ENCODE measurements at regions not wholly inside any gene's neighbourhood (a gene's known extent, or its start where the extent isn't known, plus 50 kb on each side); places are given as distances from the start of the nearest gene placed in this dataset.

GRCh38 chr1:244256086-244256676, 195.5 kb downstream of the ADSS2 start:
- 73 to 81% (median 77%) methylated on average over 13 of the region's 13 CpGs for WGBS, 3 donors
- no peak overlapping the region for H3K4me3 ChIP-seq
- no peak for DNase-seq
- TF ChIP-seq EP300 (IDR thresholded peaks at IDR 0.05) (no peak), POLR2A (IDR thresholded peaks at IDR 0.05) (no peak)
- H3K36me3 ChIP-seq = no peaks in the 10 kb centered on the region
- no peaks in the 10 kb centered on the region for H3K27me3 ChIP-seq
- intact Hi-C loops (cut with DNase I) = no loop called here
- H3K9me3 ChIP-seq = no peaks in the 10 kb centered on the region
- H3K4me1 ChIP-seq (ENCODE audit: insufficient read depth) = no peaks in the 10 kb centered on the region
- H3K27ac ChIP-seq = no peak overlapping the region

- WGBS, 3 donors = 84 to 92% (median 87%) methylated on average over 3 of the region's 3 CpGs
- intact Hi-C loops (cut with DNase I) = loop anchor here in 1 of 4 donors (10.0 kb wide), 1 partner anchor 779 kb away; no protein-coding TSS in a partner anchor
- H3K27me3 ChIP-seq = no peaks in the 10 kb centered on the region
- no peak overlapping the region for H3K27ac ChIP-seq
- no peaks in the 10 kb centered on the region for H3K9me3 ChIP-seq
- no peaks in the 10 kb centered on the region for H3K4me1 ChIP-seq (ENCODE audit: insufficient read depth)
- DNase-seq = no peak
- no peaks in the 10 kb centered on the region for H3K36me3 ChIP-seq
- no peak overlapping the region for H3K4me3 ChIP-seq
- TF ChIP-seq POLR2A (IDR thresholded peaks at IDR 0.05) (no peak), EP300 (IDR thresholded peaks at IDR 0.05) (no peak), CTCF (IDR thresholded peaks at IDR 0.05) (no peak)
Measured at GRCh38 chr1:244264163-244264562, 187.5 kb downstream of the ADSS2 start.

GRCh38 chr1:244265507-244265906, 186.2 kb downstream of the ADSS2 start:
- intact Hi-C loops (cut with DNase I) = loop anchor here in 1 of 4 donors (10.0 kb wide), 1 partner anchor 781 kb away; no protein-coding TSS in a partner anchor
- no peak for TF ChIP-seq CTCF (IDR thresholded peaks at IDR 0.05)
- TF ChIP-seq POLR2A (IDR thresholded peaks at IDR 0.05) = no peak
- no peak for TF ChIP-seq EP300 (IDR thresholded peaks at IDR 0.05)
- H3K9me3 ChIP-seq = no peaks in the 10 kb centered on the region
- H3K36me3 ChIP-seq = no peaks in the 10 kb centered on the region
- H3K4me3 ChIP-seq = no peak overlapping the region
- 90 to 94% (median 92%) methylated on average over 2 of the region's 2 CpGs for WGBS, 3 donors
- no peak overlapping the region for H3K27ac ChIP-seq
- H3K27me3 ChIP-seq = no peaks in the 10 kb centered on the region
- no peaks in the 10 kb centered on the region for H3K4me1 ChIP-seq (ENCODE audit: insufficient read depth)
- no peak for DNase-seq

- TF ChIP-seq EP300 (IDR thresholded peaks at IDR 0.05) (no peak), CTCF (IDR thresholded peaks at IDR 0.05) (no peak), POLR2A (IDR thresholded peaks at IDR 0.05) (no peak)
- DNase-seq = no peak
- Histone ChIP-seq H3K27me3 (no peaks in the 10 kb centered on the region), H3K27ac (no peak overlapping the region), H3K4me1 (ENCODE audit: insufficient read depth) (peaks cover under 1% of the 10 kb centered on the region), H3K36me3 (no peaks in the 10 kb centered on the region), H3K4me3 (no peak overlapping the region), H3K9me3 (no peaks in the 10 kb centered on the region)
- 87 to 91% (median 89%) methylated on average over 15 of the region's 15 CpGs for WGBS, 3 donors
- intact Hi-C loops (cut with DNase I) = loop anchor here in 1 of 4 donors (10.0 kb wide), 1 partner anchor 784 kb away; no protein-coding TSS in a partner anchor
Measured at GRCh38 chr1:244269169-244269568, 182.5 kb downstream of the ADSS2 start.

- WGBS, 3 donors = 94 to 97% (median 96%) methylated on average over 3 of the region's 3 CpGs
- DNase-seq = no peak
Measured at GRCh38 chr1:244271004-244271403, 180.7 kb downstream of the ADSS2 start.

More at GRCh38 chr1:244271004-244271403, 180.7 kb downstream of the ADSS2 start:
- intact Hi-C loops (cut with DNase I) = loop anchor here (5.0 to 10.0 kb wide), 2 partner anchors 926 to 929 kb away; no protein-coding TSS in a partner anchor
- Histone ChIP-seq H3K9me3 (no peaks in the 10 kb centered on the region), H3K27me3 (no peaks in the 10 kb centered on the region), H3K4me1 (ENCODE audit: insufficient read depth) (peaks cover 2% of the 10 kb centered on the region), H3K36me3 (no peaks in the 10 kb centered on the region), H3K27ac (no peak overlapping the region), H3K4me3 (no peak overlapping the region)
- TF ChIP-seq CTCF (IDR thresholded peaks at IDR 0.05) (no peak), EP300 (IDR thresholded peaks at IDR 0.05) (no peak), POLR2A (IDR thresholded peaks at IDR 0.05) (no peak)

Data from ovary (tissue), 7 donors.